Upper lobe of left lung (tissue), 6 donors: ENCODE measurements at regions not wholly inside any gene's neighbourhood (a gene's known extent, or its start where the extent isn't known, plus 50 kb on each side); places are given as distances from the start of the nearest gene placed in this dataset.

Source experiments
- ATAC-seq, 2 donors: fragments of 200-7000 bp; cut with Tn5 transposase; one replicate each; pipeline ENCODE4 v1.9.1; 2022; ENCODE audit warnings: mild to moderate bottlenecking in 2 of 2, moderate library complexity in 2 of 2; ENCODE audit not compliant: low FRiP score in 2 of 2
- DNase-seq, 2 donors: peaks; one replicate each; pipeline ENCODE4 v3.0.0-alpha.2; 2019 to 2020
- H3K27ac ChIP-seq, 4 donors: fragments of 200-600 bp; sonication (generic); one replicate each; pipeline ENCODE4 v1.5.1; 2016 to 2019
- H3K27me3 ChIP-seq, 4 donors: fragments of 200-600 bp; sonication (generic); one replicate each; pipeline ENCODE4 v1.5.1; 2017 to 2019
- H3K36me3 ChIP-seq, 4 donors: fragments of 200-600 bp; sonication (generic); one replicate each; pipeline ENCODE4 v1.5.1; 2016 to 2019
- H3K4me1 ChIP-seq, 4 donors: fragments of 200-600 bp; sonication (generic); one replicate each; pipeline ENCODE4 v1.5.1; 2018 to 2019
- H3K4me3 ChIP-seq, 4 donors: fragments of 200-600 bp; sonication (generic); one replicate each; pipeline ENCODE4 v1.5.1; 2017 to 2019; ENCODE audit warnings: mild to moderate bottlenecking in 2 of 4, moderate library complexity in 1 of 4
- H3K9me3 ChIP-seq, 4 donors: fragments of 200-600 bp; sonication (generic); one replicate each; pipeline ENCODE4 v1.5.1; 2018 to 2019
- CTCF ChIP-seq, 6 experiments: fragments of 450-650 bp in 4 of 6; fragments of 200-600 bp in 2 of 6; sonication (generic) in 2 of 6; IDR thresholded peaks; one replicate each; pipeline ENCODE4 v1.5.1; 2016 to 2019; ENCODE audit warnings: antibody characterized with exemption in 6 of 6
- EP300 ChIP-seq, 4 donors: sonication (generic); formaldehyde crosslinking; IDR thresholded peaks; one replicate each; pipeline ENCODE4 v1.5.1; 2017; ENCODE audit warnings: antibody characterized with exemption in 4 of 4, control low read depth in 2 of 4
- POLR2A ChIP-seq, 4 donors: fragments of 450-650 bp; IDR thresholded peaks; one replicate each; pipeline ENCODE4 v1.5.1; 2016 to 2017; ENCODE audit warnings: antibody characterized with exemption in 4 of 4, mild to moderate bottlenecking in 2 of 4
- POLR2AphosphoS5 ChIP-seq, 2 donors: sonication (generic); formaldehyde crosslinking; IDR thresholded peaks; one replicate each; pipeline ENCODE4 v1.5.1; 2017; ENCODE audit warnings: antibody characterized with exemption in 2 of 2
- WGBS, 2 donors: methylation state at CpG; one replicate each; pipeline ENCODE4 v1.1.5; 2017 to 2018; 5-methylcytosine and 5-hydroxymethylcytosine counted together
- donor health status: DM: no; HTN: no; CAD: no; lungs with moderate emphysema.
- donor health status: DM: no; HTN: yes; CAD: no; lungs with severe emphysema.

- WGBS, 2 donors, result 92 to 96% methylated on average over 2 of the region's 2 CpGs
- Histone ChIP-seq H3K36me3 (no peaks in the 10 kb centered on the region), H3K27me3 (peaks cover 0 to 10% (median 2%) of the 10 kb centered on the region in 4 donors), H3K4me1 (peaks cover 9 to 17% (median 15%) of the 10 kb centered on the region in 4 donors), H3K4me3 (no peak overlapping the region), H3K9me3 (no peaks in the 10 kb centered on the region), H3K27ac (no peak overlapping the region)
- no peak for TF ChIP-seq EP300 (IDR thresholded peaks at IDR 0.05)
- DNase-seq (no peak), ATAC-seq (no peak)
Observed at GRCh38 chr9:88072831-88073375, 65.4 kb downstream of the SPATA31C2 start.

DNA sequence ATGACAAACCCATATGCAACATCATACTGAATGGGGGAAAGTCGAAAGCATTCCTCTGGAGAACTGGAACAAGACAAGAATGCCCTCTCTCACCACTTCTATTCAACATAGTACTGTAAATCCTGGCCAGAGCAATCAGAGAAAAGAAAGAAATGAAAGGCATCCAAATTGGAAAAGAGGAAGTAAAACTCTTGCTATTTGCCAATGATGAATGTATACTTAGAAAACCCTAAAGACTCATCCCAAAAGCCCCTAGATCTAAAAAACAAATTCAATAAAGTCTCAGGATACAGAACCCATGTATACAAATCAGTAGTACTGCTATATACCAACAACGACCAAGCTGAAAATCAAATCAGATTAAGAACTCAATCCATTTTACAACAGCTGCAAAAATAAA is 66.9 kb downstream of the SPATA31C2 start:
- WGBS, 2 donors, result 75 to 83% methylated on average over 2 of the region's 2 CpGs
- TF ChIP-seq EP300 (IDR thresholded peaks at IDR 0.05) (no peak), CTCF (IDR thresholded peaks at IDR 0.05) (no peak), POLR2AphosphoS5 (IDR thresholded peaks at IDR 0.05) (no peak), POLR2A (IDR thresholded peaks at IDR 0.05) (no peak)
- ATAC-seq, result no peak
- Histone ChIP-seq H3K27ac (no peak overlapping the region), H3K27me3 (peaks cover 0 to 4% (median 0%) of the 10 kb centered on the region in 4 donors), H3K4me3 (no peak overlapping the region), H3K9me3 (no peaks in the 10 kb centered on the region), H3K36me3 (no peaks in the 10 kb centered on the region), H3K4me1 (peaks cover 2 to 8% (median 7%) of the 10 kb centered on the region in 4 donors)
- no peak for DNase-seq

DNA sequence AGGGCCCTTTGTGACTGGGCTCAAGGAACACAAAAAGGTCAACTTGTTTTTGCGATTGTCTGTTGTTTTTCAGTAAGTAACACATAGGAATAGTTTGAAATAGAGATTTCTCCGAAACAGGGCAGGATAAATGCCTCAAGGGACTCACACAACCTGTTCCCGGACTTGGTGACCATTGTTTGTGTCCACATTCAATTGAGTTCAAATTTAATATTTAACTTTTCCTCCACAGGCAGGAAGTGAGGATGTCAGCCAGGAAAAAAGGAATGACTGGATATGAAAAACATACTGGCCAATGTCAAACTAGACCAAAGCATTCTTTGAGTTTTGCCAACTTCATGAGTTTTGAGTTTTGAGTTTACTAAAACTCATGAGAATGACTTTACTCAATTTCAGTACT is 72.7 kb downstream of the SPATA31C2 start:
- ATAC-seq (no peak), DNase-seq (no peak)
- 51 to 56% methylated on average over 3 of the region's 3 CpGs for WGBS, 2 donors
- H3K27ac ChIP-seq, result no peak overlapping the region
- H3K27me3 ChIP-seq, result no peaks in the 10 kb centered on the region
- no peaks in the 10 kb centered on the region for H3K9me3 ChIP-seq
- TF ChIP-seq CTCF (IDR thresholded peaks at IDR 0.05), result no peak
- no peak for TF ChIP-seq EP300 (IDR thresholded peaks at IDR 0.05)
- no peak for TF ChIP-seq POLR2AphosphoS5 (IDR thresholded peaks at IDR 0.05)
- TF ChIP-seq POLR2A (IDR thresholded peaks at IDR 0.05), result no peak
- no peaks in the 10 kb centered on the region for H3K36me3 ChIP-seq
- H3K4me3 ChIP-seq, result no peak overlapping the region
- H3K4me1 ChIP-seq, result no peaks in the 10 kb centered on the region

GRCh38 chr9:88064554-88064953 is 73.7 kb downstream of the SPATA31C2 start:
- H3K27me3 ChIP-seq, result no peaks in the 10 kb centered on the region
- TF ChIP-seq EP300 (IDR thresholded peaks at IDR 0.05) (no peak), CTCF (IDR thresholded peaks at IDR 0.05) (no peak), POLR2AphosphoS5 (IDR thresholded peaks at IDR 0.05) (no peak), POLR2A (IDR thresholded peaks at IDR 0.05) (no peak)
- H3K9me3 ChIP-seq, result no peaks in the 10 kb centered on the region
- ATAC-seq, result no peak
- no peaks in the 10 kb centered on the region for H3K4me1 ChIP-seq
- no peak overlapping the region for H3K4me3 ChIP-seq
- WGBS, 2 donors, result 71 to 72% methylated on average over 4 of the region's 4 CpGs
- no peak for DNase-seq
- H3K36me3 ChIP-seq, result no peaks in the 10 kb centered on the region
- no peak overlapping the region for H3K27ac ChIP-seq

GRCh38 chr9:88060746-88061145 is 77.5 kb downstream of the SPATA31C2 start:
- no peak overlapping the region for H3K27ac ChIP-seq
- no peaks in the 10 kb centered on the region for H3K4me1 ChIP-seq
- WGBS, 2 donors, result 90 to 93% methylated on average over 7 of the region's 7 CpGs
- H3K27me3 ChIP-seq, result no peaks in the 10 kb centered on the region
- DNase-seq (no peak), ATAC-seq (no peak)
- no peak overlapping the region for H3K4me3 ChIP-seq
- H3K36me3 ChIP-seq, result no peaks in the 10 kb centered on the region
- no peak for TF ChIP-seq EP300 (IDR thresholded peaks at IDR 0.05)
- no peak for TF ChIP-seq CTCF (IDR thresholded peaks at IDR 0.05)
- H3K9me3 ChIP-seq, result no peaks in the 10 kb centered on the region
